HepG2 (cell line): ENCODE measurements at regions not wholly inside any gene's neighbourhood (a gene's known extent, or its start where the extent isn't known, plus 50 kb on each side); places are given as distances from the start of the nearest gene placed in this dataset.

Experiments used
- ATAC-seq: fragments of 200-7000 bp; cut with Tn5 transposase; 3 replicates; pipeline ENCODE4 v1.9.1; 2020; ENCODE audit warnings: mild to moderate bottlenecking, moderate library complexity
- BruUV-seq: library from RNA; stranded (reverse); fragments of 400-500 nt; replicated peaks from 2 replicates; lab custom pipeline; 2021; lab: Mats Ljungman, UMichigan
- CTCF ChIA-PET: fragments of 300-600 bp; formaldehyde crosslinking; extraction: SDS; loops from one replicate; lab custom pipeline; 2021; ENCODE audit warnings: low total read pairs, inconsistent platforms, low intra/inter-chr PET ratio; lab: Yijun Ruan, JAX
- POLR2A ChIA-PET: fragments of 350-600 bp; sonication (Branson Sonifier 250); formaldehyde crosslinking; loops from one replicate; lab custom pipeline; 2020; ENCODE audit warnings: antibody characterized with exemption, inconsistent platforms; lab: Yijun Ruan, JAX
- DNase-seq: peaks from one replicate; pipeline ENCODE4 v3.0.0-alpha.2; 2015; ENCODE audit warnings: low spot score
- FAIRE-seq: peaks from 3 replicates; lab custom pipeline; 2011; peaks lifted over from hg19 to GRCh38; lab: Jason Lieb, UNC
- H2AFZ ChIP-seq: one replicate; pipeline ENCODE4 v1.6.1; 2011; ENCODE audit warnings: low read length, inconsistent platforms
- H3K27ac ChIP-seq: fragments of 300-600 bp; 3 replicates; pipeline ENCODE4 v1.8.0; 2011; ENCODE audit warnings: mixed run types, mild to moderate bottlenecking, mixed read lengths, low read length, inconsistent platforms; ENCODE audit not compliant: insufficient read depth; ENCODE audit errors: extremely low read length
- H3K27me3 ChIP-seq, 2 experiments: fragments of 200-600 bp in 1 of 2; 2 replicates in 1 of 2; 3 replicates in 1 of 2; pipeline versions ENCODE4 v1.6.0 to v1.8.0; 2011; ENCODE audit warnings: low read length in 2 of 2, mild to moderate bottlenecking in 2 of 2, moderate library complexity in 2 of 2, inconsistent platforms in 1 of 2; ENCODE audit not compliant: insufficient read depth in 2 of 2, control insufficient read depth in 1 of 2
- H3K36me3 ChIP-seq, 2 experiments: fragments of 200-600 bp in 1 of 2; replicated peaks in 1 of 2; 2 replicates in 1 of 2; 3 replicates in 1 of 2; pipeline versions ENCODE4 v1.5.1 to v1.8.0; 2011; ENCODE audit warnings: low read length in 2 of 2, inconsistent platforms in 1 of 2; ENCODE audit not compliant: insufficient read depth in 2 of 2, control insufficient read depth in 1 of 2
- H3K4me1 ChIP-seq: 2 replicates; pipeline ENCODE4 v1.5.1; 2012; ENCODE audit warnings: low read length, inconsistent platforms; ENCODE audit not compliant: insufficient read depth
- H3K4me2 ChIP-seq: 2 replicates; pipeline ENCODE4 v1.6.0; 2011; ENCODE audit warnings: low read depth, low read length, inconsistent platforms
- H3K4me3 ChIP-seq, 3 experiments: fragments of 200-600 bp in 1 of 3; sonication (generic), shearing (Covaris generic) in 1 of 3; replicated peaks in 1 of 3; 2 replicates each; pipeline ENCODE4 v1.5.1; 2011 to 2016; ENCODE audit warnings: low read length in 3 of 3, inconsistent platforms in 2 of 3, low read depth in 2 of 3, mild to moderate bottlenecking in 2 of 3, control low read depth in 1 of 3, mixed read lengths in 1 of 3; ENCODE audit not compliant: insufficient read depth in 1 of 3
- H3K79me2 ChIP-seq: one replicate; pipeline ENCODE4 v1.6.1; 2011; ENCODE audit warnings: low read length, inconsistent platforms; ENCODE audit not compliant: insufficient read depth
- H3K9ac ChIP-seq: 2 replicates; pipeline ENCODE4 v1.6.0; 2011; ENCODE audit warnings: mild to moderate bottlenecking, low read depth, low read length, inconsistent platforms; ENCODE audit not compliant: insufficient read depth
- H3K9me3 ChIP-seq: 2 replicates; pipeline ENCODE4 v1.5.1; 2012; ENCODE audit warnings: mild to moderate bottlenecking, low read length
- H4K20me1 ChIP-seq: 2 replicates; pipeline ENCODE4 v1.6.0; 2011; ENCODE audit warnings: inconsistent platforms, mild to moderate bottlenecking, low read length, moderate library complexity; ENCODE audit not compliant: insufficient read depth
- FOXO1 ChIP-seq: sonication (generic); formaldehyde crosslinking; IDR thresholded peaks from 2 replicates; pipeline ENCODE4 v1.4.0; 2020; ENCODE audit warnings: missing genetic modification reagents
- MAFG ChIP-seq: sonication (generic); formaldehyde crosslinking; IDR thresholded peaks from 2 replicates; pipeline ENCODE4 v1.5.1; 2020; ENCODE audit warnings: mild to moderate bottlenecking, missing genetic modification reagents
- SNAI1 ChIP-seq: sonication (generic); formaldehyde crosslinking; IDR thresholded peaks from 2 replicates; pipeline ENCODE4 v1.5.0; 2020; ENCODE audit warnings: mild to moderate bottlenecking, missing genetic modification reagents, borderline replicate concordance
- ZNF124 ChIP-seq: sonication (generic); formaldehyde crosslinking; IDR thresholded peaks from 2 replicates; pipeline ENCODE4 v1.4.0; 2020; ENCODE audit warnings: missing genetic modification reagents
- WGBS: methylation state at CpG from one replicate; pipeline ENCODE4 v1.1.6; 2017; ENCODE audit warnings: low lambda C conversion rate; 5-methylcytosine and 5-hydroxymethylcytosine counted together
- in situ Hi-C: cut with HindIII; loops from 2 replicates; pipeline ENCODE4 v1.10.0; 2017; ENCODE audit warnings: low pct_unique_long_range_greater_than_20kb; ENCODE audit not compliant: extremely low pct_ligation_motif_present
- intact Hi-C: fragments of 100-400 bp; cut with micrococcal nuclease; formaldehyde crosslinking; loops from one replicate; pipeline ENCODE4 v1.10.0; 2022; ENCODE audit not compliant: unreplicated experiment

DNA sequence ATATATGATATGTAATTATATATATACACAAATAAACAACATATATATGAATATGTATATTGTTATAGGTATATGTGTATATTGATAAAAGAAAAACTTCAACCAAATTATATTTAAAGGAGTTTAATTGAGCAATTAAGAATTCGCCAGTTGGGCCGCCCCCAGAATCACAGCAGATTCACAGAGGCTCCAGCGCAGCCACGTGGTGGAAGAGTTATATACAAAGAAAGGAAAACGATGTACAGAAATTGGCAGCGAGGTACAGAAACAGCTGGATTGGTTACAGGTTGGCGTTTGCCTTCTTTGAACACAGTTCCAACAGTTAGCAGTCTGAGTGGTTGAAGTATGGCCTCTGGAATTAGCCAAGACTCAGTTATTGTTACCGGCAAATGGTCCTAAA lies 137.3 kb upstream of the SLC24A5 start:
- Histone ChIP-seq H3K79me2 (no peaks in the 10 kb centered on the region), H3K27ac (no peak overlapping the region), H3K27me3 (no peaks in the 10 kb centered on the region), H4K20me1 (no peaks in the 10 kb centered on the region), H3K4me2 (no peak overlapping the region), H3K36me3 (no peaks in the 10 kb centered on the region), H3K9me3 (peaks cover 6% of the 10 kb centered on the region; the same call in 1 of the 2 replicates), H3K9ac (no peak overlapping the region), H3K4me3 (no peak overlapping the region), H3K4me1 (no peaks in the 10 kb centered on the region), H2AFZ (no peak overlapping the region)
- FAIRE-seq (no peak), DNase-seq (no peak), ATAC-seq (no peak)
- ChIA-PET POLR2A (no interaction called here), CTCF (no interaction called here)
- intact Hi-C loops (loop anchor here (1.0 to 10.0 kb wide), 2 partner anchors 787 to 1679 kb away; no protein-coding TSS in a partner anchor), in situ Hi-C loops (no loop called here)
- TF ChIP-seq ZNF124 (CRISPR knock-in tag) = no peak
- no TSS peak for BruUV-seq
- WGBS = 20% methylated on average over 8 of the region's 8 CpGs

DNA sequence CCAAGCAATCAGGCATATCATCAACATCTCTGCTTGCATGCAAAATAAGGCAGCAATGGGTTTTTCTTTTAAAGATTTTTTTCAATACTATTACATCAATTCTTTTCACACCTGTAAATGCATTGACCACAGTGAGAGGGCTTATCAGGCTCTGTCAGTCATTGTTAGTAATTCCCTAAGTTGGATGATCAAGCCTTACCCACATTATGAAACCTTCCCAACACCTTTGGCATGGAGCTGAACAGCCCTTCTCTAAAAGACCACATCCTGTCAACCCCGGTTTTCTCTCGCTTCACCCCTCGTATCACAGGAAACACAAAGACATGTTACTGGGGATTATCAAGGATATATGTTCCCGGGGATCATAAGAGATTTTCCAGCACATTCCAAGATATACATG lies 135.2 kb upstream of the SLC24A5 start:
- no peaks in the 10 kb centered on the region for H3K36me3 ChIP-seq
- H3K27me3 ChIP-seq = no peaks in the 10 kb centered on the region
- no peak for DNase-seq
- no peak overlapping the region for H3K4me2 ChIP-seq
- no peaks in the 10 kb centered on the region for H4K20me1 ChIP-seq
- H3K27ac ChIP-seq = no peak overlapping the region
- H3K4me3 ChIP-seq = no peak overlapping the region
- no peaks in the 10 kb centered on the region for H3K9me3 ChIP-seq
- no peak overlapping the region for H3K9ac ChIP-seq
- no peaks in the 10 kb centered on the region for H3K79me2 ChIP-seq
- TF ChIP-seq MAFG (no peak), SNAI1 (CRISPR knock-in tag) (no peak), FOXO1 (CRISPR knock-in tag) (no peak)
- no peak for FAIRE-seq
- intact Hi-C loops (loop anchor here (10.0 kb wide), 1 partner anchor 1681 kb away; no protein-coding TSS in a partner anchor), in situ Hi-C loops (loop anchor here (5.0 kb wide), 1 partner anchor 788 kb away; no protein-coding TSS in a partner anchor)
- ChIA-PET POLR2A (no interaction called here), CTCF (no interaction called here)
- H3K4me1 ChIP-seq = no peaks in the 10 kb centered on the region
- 5% methylated on average over 4 of the region's 4 CpGs for WGBS
- no peak for ATAC-seq
- no peak overlapping the region for H2AFZ ChIP-seq
- no TSS peak for BruUV-seq
